H1 (cell line): ENCODE measurements at regions not wholly inside any gene's neighbourhood (a gene's known extent, or its start where the extent isn't known, plus 50 kb on each side); places are given as distances from the start of the nearest gene placed in this dataset.

Experiments used
- CTCF ChIA-PET: fragments of 300-600 bp; sonication (Branson Sonifier 250); formaldehyde crosslinking; loops from one replicate; lab custom pipeline; 2021; ENCODE audit not compliant: partially characterized antibody; lab: Charles Lee
- POLR2A ChIA-PET: fragments of 300-600 bp; sonication (Branson Sonifier 250); formaldehyde crosslinking; loops from one replicate; lab custom pipeline; 2021; ENCODE audit warnings: inconsistent platforms; ENCODE audit not compliant: partially characterized antibody; lab: Charles Lee
- DNase-seq, 2 experiments: peaks; one replicate each; pipeline versions ENCODE4 v3.0.0 to v3.0.0-alpha.2; 2010 to 2022; ENCODE audit warnings: low spot score in 2 of 2, low read depth in 1 of 2, mixed read lengths in 1 of 2
- FAIRE-seq: peaks from 2 replicates; lab custom pipeline; 2011; peaks lifted over from hg19 to GRCh38; lab: Jason Lieb, UNC
- H2AFZ ChIP-seq: 2 replicates; pipeline ENCODE4 v1.8.1; 2012; ENCODE audit warnings: low read length, inconsistent platforms
- H2AK5ac ChIP-seq: 2 replicates; pipeline ENCODE4 v1.6.1; 2013; ENCODE audit warnings: low read depth, low read length
- H2BK120ac ChIP-seq: replicated peaks from 2 replicates; pipeline ENCODE3; 2013; ENCODE audit warnings: low read depth, low read length, inconsistent platforms
- H2BK12ac ChIP-seq: 2 replicates; pipeline ENCODE4 v1.6.1; 2013; ENCODE audit warnings: low read depth, low read length
- H2BK15ac ChIP-seq: 2 replicates; pipeline ENCODE4 v1.6.1; 2013; ENCODE audit warnings: low read length
- H2BK20ac ChIP-seq: 2 replicates; pipeline ENCODE4 v1.6.1; 2013; ENCODE audit warnings: low read length
- H2BK5ac ChIP-seq: 2 replicates; pipeline ENCODE4 v1.6.1; 2013; ENCODE audit warnings: low read depth, low read length
- H3K14ac ChIP-seq: 2 replicates; pipeline ENCODE4 v1.6.1; 2013; ENCODE audit warnings: inconsistent platforms; ENCODE audit not compliant: insufficient read length
- H3K18ac ChIP-seq: 2 replicates; pipeline ENCODE4 v1.6.1; 2013; ENCODE audit warnings: low read length; ENCODE audit errors: extremely low read depth
- H3K23ac ChIP-seq: 2 replicates; pipeline ENCODE4 v1.6.1; 2013; ENCODE audit warnings: inconsistent platforms; ENCODE audit not compliant: insufficient read length
- H3K23me2 ChIP-seq: 2 replicates; pipeline ENCODE4 v1.6.1; 2013; ENCODE audit warnings: low read depth, low read length
- H3K27ac ChIP-seq: 2 replicates; pipeline ENCODE4 v1.6.1; 2011; ENCODE audit warnings: low read depth, low read length, inconsistent platforms
- H3K27me3 ChIP-seq, 4 experiments: replicated peaks in 1 of 4; 1 replicate in 1 of 4; 2 replicates in 3 of 4; pipeline versions ENCODE4 v1.6.1 to v1.8.1; 2011 to 2013; ENCODE audit warnings: low read length in 3 of 4, mild to moderate bottlenecking in 3 of 4, inconsistent platforms in 2 of 4, mixed read lengths in 2 of 4, moderate library complexity in 1 of 4; ENCODE audit not compliant: control insufficient read depth in 3 of 4, insufficient read depth in 3 of 4; ENCODE audit errors: extremely low read depth in 1 of 4
- H3K36me3 ChIP-seq, 4 experiments: 2 replicates each; pipeline versions ENCODE4 v1.6.1 to v1.8.1; 2011 to 2013; ENCODE audit warnings: mild to moderate bottlenecking in 4 of 4, low read length in 3 of 4, moderate library complexity in 2 of 4, control low read depth in 1 of 4, inconsistent platforms in 1 of 4; ENCODE audit not compliant: insufficient read depth in 4 of 4, control insufficient read depth in 2 of 4
- H3K4ac ChIP-seq: replicated peaks from 2 replicates; pipeline ENCODE3; 2013; ENCODE audit warnings: low read length, low read depth, mixed read lengths, inconsistent platforms; ENCODE audit not compliant: insufficient read length
- H3K4me1 ChIP-seq, 4 experiments: replicated peaks in 1 of 4; 1 replicate in 1 of 4; 2 replicates in 3 of 4; pipeline versions ENCODE4 v1.6.1 to v1.8.1; 2011 to 2013; ENCODE audit warnings: low read length in 3 of 4, inconsistent platforms in 2 of 4, mixed read lengths in 1 of 4; ENCODE audit not compliant: insufficient read depth in 4 of 4, control insufficient read depth in 3 of 4
- H3K4me2 ChIP-seq, 2 experiments: 2 replicates each; pipeline versions ENCODE4 v1.6.1 to v1.8.1; 2011 to 2013; ENCODE audit warnings: low read depth in 2 of 2, low read length in 2 of 2, control low read depth in 1 of 2, inconsistent platforms in 1 of 2, mild to moderate bottlenecking in 1 of 2; ENCODE audit not compliant: insufficient read depth in 1 of 2
- H3K4me3 ChIP-seq, 4 experiments: fragments of 200-600, 300-600 bp in 1 of 4; sonication (generic), shearing (Covaris generic), sonication (Bioruptor Twin) in 1 of 4; 2 replicates each; pipeline versions ENCODE4 v1.5.1 to v1.8.1; 2011 to 2016; ENCODE audit warnings: low read length in 4 of 4, low read depth in 3 of 4, control low read depth in 2 of 4, inconsistent platforms in 2 of 4, mild to moderate bottlenecking in 2 of 4, mixed read lengths in 1 of 4, moderate library complexity in 1 of 4; ENCODE audit not compliant: insufficient read depth in 2 of 4; ENCODE audit errors: extremely low read depth in 1 of 4
- H3K56ac ChIP-seq: replicated peaks from 2 replicates; pipeline ENCODE3; 2013; ENCODE audit warnings: low read depth, mild to moderate bottlenecking, mixed read lengths, low read length, inconsistent platforms; ENCODE audit not compliant: insufficient read length
- H3K79me1 ChIP-seq: 2 replicates; pipeline ENCODE4 v1.6.1; 2013; ENCODE audit warnings: low read depth, low read length, control low read depth
- H3K79me2 ChIP-seq, 2 experiments: 2 replicates each; pipeline versions ENCODE4 v1.6.1 to v1.8.1; 2012 to 2013; ENCODE audit warnings: low read length in 2 of 2, mild to moderate bottlenecking in 2 of 2, inconsistent platforms in 1 of 2; ENCODE audit not compliant: insufficient read depth in 2 of 2, control insufficient read depth in 1 of 2
- H3K9ac ChIP-seq, 4 experiments: replicated peaks in 1 of 4; 1 replicate in 1 of 4; 2 replicates in 3 of 4; pipeline versions ENCODE4 v1.6.1 to v1.8.1; 2011 to 2013; ENCODE audit warnings: low read depth in 3 of 4, low read length in 3 of 4, control low read depth in 2 of 4, mild to moderate bottlenecking in 2 of 4, moderate library complexity in 2 of 4, inconsistent platforms in 1 of 4; ENCODE audit errors: extremely low read depth in 1 of 4
- H3K9me3 ChIP-seq, 2 experiments: 2 replicates each; pipeline versions ENCODE4 v1.6.1 to v1.8.1; 2012 to 2013; ENCODE audit warnings: mild to moderate bottlenecking in 2 of 2, moderate library complexity in 2 of 2, control low read depth in 1 of 2, inconsistent platforms in 1 of 2, low read depth in 1 of 2, low read length in 1 of 2, mixed read lengths in 1 of 2; ENCODE audit not compliant: insufficient read depth in 2 of 2
- H4K20me1 ChIP-seq, 2 experiments: replicated peaks in 1 of 2; 2 replicates each; pipeline versions ENCODE3 to v1.8.1; 2011 to 2013; ENCODE audit warnings: inconsistent platforms in 2 of 2, low read length in 2 of 2, mild to moderate bottlenecking in 1 of 2; ENCODE audit not compliant: insufficient read depth in 2 of 2, control insufficient read depth in 1 of 2
- H4K5ac ChIP-seq: 2 replicates; pipeline ENCODE4 v1.6.1; 2013; ENCODE audit warnings: low read length, low read depth, mixed read lengths, inconsistent platforms; ENCODE audit not compliant: insufficient read length
- H4K8ac ChIP-seq: 2 replicates; pipeline ENCODE4 v1.8.0; 2013; ENCODE audit warnings: mild to moderate bottlenecking, moderate library complexity, low read length, inconsistent platforms; ENCODE audit not compliant: insufficient read depth; ENCODE audit errors: extremely low read depth
- H4K91ac ChIP-seq: replicated peaks from 2 replicates; pipeline ENCODE3; 2013; ENCODE audit warnings: low read length, mixed read lengths, inconsistent platforms; ENCODE audit not compliant: insufficient read length
- TAF7 ChIP-seq: optimal IDR thresholded peaks from 2 replicates; pipeline ENCODE3; 2011; ENCODE audit warnings: low read depth, mild to moderate bottlenecking, inconsistent platforms, low read length, moderate library complexity, borderline replicate concordance
- WGBS, 2 experiments: shearing (Covaris generic) in 1 of 2; methylation state at CpG; one replicate each; pipeline versions ENCODE4 v1.1.6 to v1.1.7; 2013 to 2015; ENCODE audit warnings: low lambda C conversion rate in 2 of 2, mixed read lengths in 2 of 2, inconsistent platforms in 1 of 2, low coverage in 1 of 2, missing lambda C conversion rate in 1 of 2; ENCODE audit not compliant: insufficient replicate concordance in 2 of 2, insufficient coverage in 1 of 2, insufficient read length in 1 of 2; ENCODE audit errors: extremely low coverage in 1 of 2, missing lambda C conversion rate in 1 of 2; 5-methylcytosine and 5-hydroxymethylcytosine counted together

DNA sequence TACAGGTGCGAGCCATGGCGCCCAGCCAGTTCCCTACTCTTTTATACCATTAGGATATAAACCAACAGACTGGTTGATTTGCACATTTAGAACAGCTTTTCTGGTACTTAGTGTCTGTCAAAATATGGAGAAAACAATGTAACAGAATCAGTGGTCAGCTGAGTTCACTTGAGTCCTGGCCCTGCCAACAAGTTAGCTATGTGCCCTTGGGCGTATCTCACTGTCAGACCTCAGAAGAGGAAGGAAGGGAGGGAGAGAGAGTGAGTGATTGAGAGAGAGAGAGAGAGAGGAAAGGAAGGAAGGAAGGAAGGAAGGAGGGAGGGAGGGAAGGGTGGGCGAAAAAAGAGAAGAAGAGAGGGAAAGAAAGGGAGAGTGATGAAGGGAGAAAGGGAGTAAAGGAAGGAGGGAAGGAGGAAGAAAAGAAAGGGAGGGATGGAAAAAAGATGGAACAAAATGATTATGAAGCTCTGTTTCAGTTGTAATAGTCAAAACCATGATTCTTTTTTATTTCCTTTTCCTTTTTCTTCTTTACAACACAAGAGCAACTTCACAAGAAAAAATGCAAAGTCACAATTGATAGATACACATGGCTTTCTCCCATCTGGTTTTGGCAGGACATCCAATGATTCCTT lies 55.7 kb upstream of the PDGFRA start:
- Histone ChIP-seq H3K4me3 (no peak overlapping the region), H3K4me1 (no peaks in the 10 kb centered on the region), H3K14ac (no peak overlapping the region), H3K79me2 (no peaks in the 10 kb centered on the region), H3K23ac (no peak overlapping the region), H3K23me2 (no peaks in the 10 kb centered on the region), H3K27me3 (no peaks in the 10 kb centered on the region), H3K27ac (no peak overlapping the region), H3K18ac (no peak overlapping the region), H3K56ac (no peak overlapping the region), H2AK5ac (no peak overlapping the region), H3K36me3 (no peaks in the 10 kb centered on the region), H4K8ac (no peak overlapping the region), H2BK20ac (no peak overlapping the region), H2BK12ac (no peak overlapping the region), H2BK120ac (no peak overlapping the region), H2AFZ (no peak overlapping the region), H3K79me1 (no peaks in the 10 kb centered on the region), H3K4ac (no peak overlapping the region), H3K4me2 (no peak overlapping the region), H2BK15ac (no peak overlapping the region), H2BK5ac (no peak overlapping the region), H4K91ac (no peak overlapping the region), H3K9ac (no peak overlapping the region), H3K9me3 (no peaks in the 10 kb centered on the region), H4K5ac (no peak overlapping the region), H4K20me1 (no peaks in the 10 kb centered on the region)
- no peak for DNase-seq
- WGBS, 2 experiments: 62 to 76% methylated on average over 1 to 4 of the region's 4 CpGs
- ChIA-PET CTCF (interaction anchor here (0.6 to 1.0 kb wide), 2 partner anchors 60 to 188 kb away, joined by 3 read pairs; no protein-coding TSS in a partner anchor), POLR2A (no interaction called here)
- FAIRE-seq: no peak
- no peak for TF ChIP-seq TAF7
